CD4-positive, alpha-beta T cell (primary cell): ENCODE measurements at regions not wholly inside any gene's neighbourhood (a gene's known extent, or its start where the extent isn't known, plus 50 kb on each side); places are given as distances from the start of the nearest gene placed in this dataset.
"Not testable (repeated sequence)": the region's sequence is repeated elsewhere in the genome, so short reads cannot be mapped to it uniquely, and the experiment has no call there.

Source experiments
- ATAC-seq: fragments of 200-7000 bp; cut with Tn5 transposase; one replicate; pipeline ENCODE4 v1.10.0; 2022; ENCODE audit warnings: mild to moderate bottlenecking; ENCODE audit not compliant: poor library complexity
- CTCF ChIA-PET: fragments of 350-600 bp; sonication (Branson Sonifier 250); formaldehyde crosslinking; loops from one replicate; lab custom pipeline; 2021; ENCODE audit warnings: antibody characterized with exemption, inconsistent platforms; lab: Charles Lee
- POLR2A ChIA-PET: fragments of 350-600 bp; sonication (Branson Sonifier 250); formaldehyde crosslinking; loops from one replicate; lab custom pipeline; 2021; ENCODE audit warnings: antibody characterized with exemption, inconsistent platforms; lab: Charles Lee
- DNase-seq, 14 experiments: peaks; one replicate each; pipeline ENCODE4 v3.0.0-alpha.2; 2013 to 2020; ENCODE audit warnings: mixed read lengths in 2 of 14
- H3K27ac ChIP-seq, 2 donors: one replicate each; pipeline versions ENCODE4 v1.5.1 to v1.7.0; 2013; ENCODE audit warnings: low read length in 2 of 2, low read depth in 1 of 2, mild to moderate bottlenecking in 1 of 2
- H3K27me3 ChIP-seq, 2 experiments: 1 replicate in 1 of 2; 2 replicates in 1 of 2; pipeline versions ENCODE4 v1.6.1 to v1.7.0; 2013; ENCODE audit warnings: low read length in 2 of 2, control low read depth in 1 of 2, mild to moderate bottlenecking in 1 of 2, moderate library complexity in 1 of 2; ENCODE audit not compliant: insufficient read depth in 2 of 2, control insufficient read depth in 1 of 2
- H3K36me3 ChIP-seq: one replicate; pipeline ENCODE4 v1.6.1; 2013; ENCODE audit warnings: low read length, control low read depth; ENCODE audit not compliant: insufficient read depth
- H3K4me1 ChIP-seq: one replicate; pipeline ENCODE4 v1.6.1; 2013; ENCODE audit warnings: low read length, control low read depth; ENCODE audit not compliant: insufficient read depth
- H3K4me3 ChIP-seq: one replicate; pipeline ENCODE4 v1.5.1; 2013; ENCODE audit warnings: mild to moderate bottlenecking, low read length, moderate library complexity
- H3K9me3 ChIP-seq, 2 experiments: 1 replicate in 1 of 2; 2 replicates in 1 of 2; pipeline versions ENCODE4 v1.6.1 to v1.7.0; 2013; ENCODE audit warnings: low read length in 2 of 2, mild to moderate bottlenecking in 2 of 2, control low read depth in 1 of 2, moderate library complexity in 1 of 2; ENCODE audit not compliant: control insufficient read depth in 1 of 2, insufficient read depth in 1 of 2
- H3K27ac Mint-ChIP-seq: one replicate; pipeline ENCODE4 v1.8.0; 2020; ENCODE audit warnings: mixed read lengths
- H3K27me3 Mint-ChIP-seq: one replicate; pipeline ENCODE4 v1.8.0; 2021; ENCODE audit warnings: mixed read lengths
- H3K36me3 Mint-ChIP-seq: one replicate; pipeline ENCODE4 v1.8.0; 2021; ENCODE audit warnings: low read depth, mixed read lengths
- H3K4me1 Mint-ChIP-seq: one replicate; pipeline ENCODE4 v1.8.0; 2021; ENCODE audit warnings: low read depth, mixed read lengths
- H3K4me3 Mint-ChIP-seq: one replicate; pipeline ENCODE4 v1.8.0; 2020; ENCODE audit warnings: mild to moderate bottlenecking, mixed read lengths
- H3K9me3 Mint-ChIP-seq: one replicate; pipeline ENCODE4 v1.8.0; 2020; ENCODE audit warnings: mixed read lengths
- CTCF ChIP-seq: fragments of 200-600 bp; IDR thresholded peaks from one replicate; pipeline ENCODE4 v1.8.0; 2022; ENCODE audit warnings: antibody characterized with exemption, mild to moderate bottlenecking
- intact Hi-C, 2 experiments: fragments of 100-400 bp; cut with DNase I in 1 of 2; cut with micrococcal nuclease in 1 of 2; formaldehyde crosslinking; loops; one replicate each; pipeline versions ENCODE4 v1.15.1 to v1.9.0; 2023 to 2025; cut with DNase I, micrococcal nuclease

GRCh38 chr1:94349853-94350252, 68.3 kb upstream of the ABCD3 start:
- CTCF ChIA-PET: no interaction called here
- Histone ChIP-seq H3K27ac (no peak overlapping the region), H3K9me3 (no peaks in the 10 kb centered on the region), H3K27me3 (no peaks in the 10 kb centered on the region), H3K4me3 (no peak overlapping the region), H3K36me3 (no peaks in the 10 kb centered on the region), H3K4me1 (no peaks in the 10 kb centered on the region)
- Mint-ChIP-seq H3K27ac (no peak overlapping the region), H3K9me3 (no peaks in the 10 kb centered on the region), H3K4me3 (no peak overlapping the region), H3K4me1 (no peaks in the 10 kb centered on the region), H3K36me3 (no peaks in the 10 kb centered on the region), H3K27me3 (peaks cover 29% of the 10 kb centered on the region)
- DNase-seq (no peak), ATAC-seq (no peak)
- intact Hi-C loops: no loop called here
- POLR2A ChIA-PET: no interaction called here
- TF ChIP-seq CTCF: no peak

GRCh38 chr1:94348386-94348785, 69.8 kb upstream of the ABCD3 start:
- POLR2A ChIA-PET, H3K36me3 ChIP-seq, H3K4me3 ChIP-seq, CTCF ChIA-PET, H3K36me3 Mint-ChIP-seq, H3K27ac Mint-ChIP-seq, H3K4me1 Mint-ChIP-seq, DNase-seq, ATAC-seq, H3K27ac ChIP-seq, H3K27me3 ChIP-seq, H3K9me3 Mint-ChIP-seq, H3K9me3 ChIP-seq, H3K4me1 ChIP-seq, intact Hi-C loops, H3K4me3 Mint-ChIP-seq: not testable (repeated sequence)
- peaks cover 23% of the 10 kb centered on the region for H3K27me3 Mint-ChIP-seq

GRCh38 chr1:94345148-94345721, 73.0 kb upstream of the ABCD3 start:
- peaks cover 5% of the 10 kb centered on the region for H3K27me3 Mint-ChIP-seq
- intact Hi-C loops: no loop called here
- POLR2A ChIA-PET: no interaction called here

More at GRCh38 chr1:94345148-94345721, 73.0 kb upstream of the ABCD3 start:
- CTCF ChIA-PET: no interaction called here
- Histone ChIP-seq H3K36me3 (no peaks in the 10 kb centered on the region), H3K9me3 (no peaks in the 10 kb centered on the region), H3K4me3 (no peak overlapping the region), H3K27me3 (peaks cover 0 to under 1% of the 10 kb centered on the region in 2 experiments), H3K27ac (no peak overlapping the region), H3K4me1 (no peaks in the 10 kb centered on the region)
- no peaks in the 10 kb centered on the region for H3K9me3 Mint-ChIP-seq
- no peaks in the 10 kb centered on the region for H3K36me3 Mint-ChIP-seq
- no peak for TF ChIP-seq CTCF
- no peak overlapping the region for H3K4me3 Mint-ChIP-seq
- DNase-seq: no peak
- H3K4me1 Mint-ChIP-seq: no peaks in the 10 kb centered on the region
- H3K27ac Mint-ChIP-seq: no peak overlapping the region
- no peak for ATAC-seq
